K562 (cell line): ENCODE measurements at regions not wholly inside any gene's neighbourhood (a gene's known extent, or its start where the extent isn't known, plus 50 kb on each side); places are given as distances from the start of the nearest gene placed in this dataset.

Experiments
- ATAC-seq: fragments of 200-7000 bp; cut with Tn5 transposase; 3 replicates; pipeline ENCODE4 v1.9.1; 2020; ENCODE audit warnings: moderate library complexity
- BruUV-seq: library from RNA; stranded (reverse); fragments of 400-500 nt; replicated peaks from 2 replicates; lab custom pipeline; 2021; lab: Mats Ljungman, UMichigan
- CTCF ChIA-PET: fragments of 300-600 bp; formaldehyde crosslinking; extraction: SDS; loops from one replicate; lab custom pipeline; 2021; ENCODE audit warnings: low intra/inter-chr PET ratio; lab: Yijun Ruan, JAX
- POLR2A ChIA-PET: fragments of 300-600, 350-650 bp; sonication (Branson Sonifier 250); formaldehyde crosslinking; extraction: SDS; loops from one replicate; lab custom pipeline; 2021; ENCODE audit warnings: antibody characterized with exemption, inconsistent platforms; lab: Yijun Ruan, JAX
- DNase-seq, 4 experiments: peaks; one replicate each; pipeline versions ENCODE4 v3.0.0 to v3.0.0-alpha.2; 2011 to 2018; ENCODE audit warnings: low spot score in 3 of 4, mixed read lengths in 3 of 4; ENCODE audit errors: extremely low read depth in 1 of 4
- FAIRE-seq: peaks from 2 replicates; lab custom pipeline; 2011; peaks lifted over from hg19 to GRCh38; lab: Jason Lieb, UNC
- H2AFZ ChIP-seq: 2 replicates; pipeline ENCODE4 v1.6.0; 2011; ENCODE audit warnings: low read depth, low read length, control low read depth, inconsistent platforms
- H3K27ac ChIP-seq: fragments of 200-600 bp; 3 replicates; pipeline ENCODE4 v1.8.0; 2011; ENCODE audit warnings: low read depth, mild to moderate bottlenecking, control low read depth, inconsistent platforms, low read length, moderate library complexity, mixed read lengths; ENCODE audit errors: extremely low read depth
- H3K27me3 ChIP-seq, 2 experiments: fragments of 300-600 bp in 1 of 2; 2 replicates in 1 of 2; 3 replicates in 1 of 2; pipeline versions ENCODE4 v1.6.0 to v1.8.0; 2011; ENCODE audit warnings: inconsistent platforms in 2 of 2, low read length in 2 of 2, mild to moderate bottlenecking in 1 of 2, mixed read lengths in 1 of 2, moderate library complexity in 1 of 2; ENCODE audit not compliant: control insufficient read depth in 2 of 2, insufficient read depth in 2 of 2
- H3K36me3 ChIP-seq: fragments of 300-600 bp; 3 replicates; pipeline ENCODE4 v1.8.0; 2011; ENCODE audit warnings: mild to moderate bottlenecking, low read length, inconsistent platforms; ENCODE audit not compliant: control insufficient read depth, insufficient read depth
- H3K4me1 ChIP-seq, 2 experiments: fragments of 200-600 bp in 1 of 2; replicated peaks in 1 of 2; 2 replicates in 1 of 2; 3 replicates in 1 of 2; pipeline versions ENCODE4 v1.5.1 to v1.8.0; 2011; ENCODE audit warnings: inconsistent platforms in 2 of 2, low read length in 2 of 2, mild to moderate bottlenecking in 1 of 2, mixed read lengths in 1 of 2, moderate library complexity in 1 of 2; ENCODE audit not compliant: control insufficient read depth in 2 of 2, insufficient read depth in 2 of 2
- H3K4me2 ChIP-seq: 2 replicates; pipeline ENCODE4 v1.6.1; 2011; ENCODE audit warnings: low read length, control low read depth, inconsistent platforms, mixed read lengths; ENCODE audit not compliant: insufficient read depth
- H3K4me3 ChIP-seq: fragments of 200-600 bp; sonication (generic), shearing (Covaris generic); 2 replicates; pipeline ENCODE4 v1.5.1; 2016; ENCODE audit warnings: control low read depth, inconsistent platforms
- H3K79me2 ChIP-seq: fragments of 200-600 bp; 3 replicates; pipeline ENCODE4 v1.8.0; 2011; ENCODE audit warnings: low read length, inconsistent platforms; ENCODE audit not compliant: control insufficient read depth, insufficient read depth
- H3K9ac ChIP-seq, 2 experiments: 2 replicates each; pipeline versions ENCODE4 v1.6.0 to v1.6.1; 2011; ENCODE audit warnings: low read depth in 2 of 2, low read length in 2 of 2, control low read depth in 1 of 2, inconsistent platforms in 1 of 2, mild to moderate bottlenecking in 1 of 2, mixed read lengths in 1 of 2; ENCODE audit not compliant: insufficient read depth in 1 of 2
- H3K9me1 ChIP-seq: one replicate; pipeline ENCODE4 v1.6.0; 2011; ENCODE audit warnings: inconsistent platforms, mild to moderate bottlenecking, low read length, moderate library complexity; ENCODE audit not compliant: control insufficient read depth, insufficient read depth
- H3K9me3 ChIP-seq: replicated peaks from 2 replicates; pipeline ENCODE4 v1.5.1; 2011; ENCODE audit warnings: low read depth, low read length, inconsistent platforms; ENCODE audit not compliant: control insufficient read depth, insufficient read depth
- H4K20me1 ChIP-seq: replicated peaks from 2 replicates; pipeline ENCODE4 v1.6.1; 2011; ENCODE audit warnings: low read length, inconsistent platforms, mixed read lengths; ENCODE audit not compliant: control insufficient read depth, insufficient read depth
- CAMTA2 ChIP-seq: fragments of 250-450 bp; sonication (Bioruptor Pico); conservative IDR thresholded peaks from 2 replicates; pipeline ENCODE4 v1.5.1; 2022
- CBX5 ChIP-seq: IDR thresholded peaks from 2 replicates; pipeline ENCODE4 v1.6.1; 2014; ENCODE audit warnings: low read depth, borderline replicate concordance
- CREB3L1 ChIP-seq: fragments of 450-650 bp; IDR thresholded peaks from 2 replicates; pipeline ENCODE4 v1.6.1; 2014; ENCODE audit warnings: low read depth, mild to moderate bottlenecking, moderate library complexity, borderline replicate concordance
- HDAC6 ChIP-seq: IDR thresholded peaks from 2 replicates; pipeline ENCODE4 v1.6.1; 2012; ENCODE audit warnings: low read depth, mild to moderate bottlenecking, control low read depth, inconsistent platforms, low read length, moderate library complexity
- NFATC3 ChIP-seq: fragments of 450-650 bp; IDR thresholded peaks from 2 replicates; pipeline ENCODE4 v1.6.1; 2017; ENCODE audit warnings: mild to moderate bottlenecking
- PCBP1 ChIP-seq: fragments of 200-400 bp; formaldehyde crosslinking; IDR thresholded peaks from 2 replicates; pipeline ENCODE4 v1.6.1; 2018; ENCODE audit warnings: mild to moderate bottlenecking, low read depth, low read length; ENCODE audit not compliant: poor library complexity, severe bottlenecking
- PML ChIP-seq: IDR thresholded peaks from 2 replicates; pipeline ENCODE4 v1.6.1; 2012; ENCODE audit warnings: low read length, inconsistent platforms
- RBM25 ChIP-seq: fragments of 200-400 bp; formaldehyde crosslinking; IDR thresholded peaks from 2 replicates; pipeline ENCODE4 v1.6.1; 2018; ENCODE audit warnings: low read length, low read depth, moderate library complexity; ENCODE audit not compliant: severe bottlenecking
- RFX7 ChIP-seq: fragments of 250-450 bp; sonication (Bioruptor Pico); IDR thresholded peaks from 2 replicates; pipeline ENCODE4 v1.5.1; 2021; ENCODE audit warnings: mild to moderate bottlenecking
- RNF2 ChIP-seq: sonication (generic); IDR thresholded peaks from 2 replicates; pipeline ENCODE4 v1.6.1; 2016
- SRSF7 ChIP-seq: fragments of 200-400 bp; formaldehyde crosslinking; optimal IDR thresholded peaks from 2 replicates; pipeline ENCODE3; 2017; ENCODE audit warnings: mild to moderate bottlenecking, low read depth, low read length
- SRSF9 ChIP-seq: fragments of 200-400 bp; formaldehyde crosslinking; IDR thresholded peaks from 2 replicates; pipeline ENCODE4 v1.6.1; 2017; ENCODE audit warnings: low read depth, low read length, borderline replicate concordance
- THRAP3 ChIP-seq: fragments of 450-650 bp; IDR thresholded peaks from 2 replicates; pipeline ENCODE4 v1.6.1; 2016; ENCODE audit warnings: mild to moderate bottlenecking, inconsistent platforms, borderline replicate concordance
- ZC3H11A ChIP-seq: IDR thresholded peaks from 2 replicates; pipeline ENCODE4 v1.6.1; 2012; ENCODE audit warnings: low read depth, low read length, improper control_type of control experiment
- ZFX ChIP-seq: sonication (generic); formaldehyde crosslinking; IDR thresholded peaks from 2 replicates; pipeline ENCODE4 v1.8.0; 2022; ENCODE audit warnings: mild to moderate bottlenecking, missing genetic modification reagents, moderate library complexity
- ZNF395 ChIP-seq: fragments of 200-800 bp; sonication (Bioruptor generic); IDR thresholded peaks from 2 replicates; pipeline ENCODE4 v1.6.1; 2017; ENCODE audit warnings: missing genetic modification characterization, missing compliant biosample characterization
- ZNF696 ChIP-seq: fragments of 250-450 bp; sonication (Bioruptor Pico); conservative IDR thresholded peaks from 2 replicates; pipeline ENCODE4 v1.4.0; 2020; ENCODE audit warnings: mild to moderate bottlenecking, moderate library complexity
- WGBS: fragments of 100-300 bp; shearing (Covaris generic); methylation state at CpG from one replicate; pipeline ENCODE4 v1.1.6; 2016; ENCODE audit warnings: low coverage, mixed read lengths; ENCODE audit not compliant: insufficient coverage; ENCODE audit errors: missing lambda C conversion rate; 5-methylcytosine and 5-hydroxymethylcytosine counted together
- in situ Hi-C: fragments of 300-500 bp; cut with MboI; formaldehyde crosslinking; loops from 4 replicates; pipeline ENCODE4 v1.15.0; 2018; ENCODE audit warnings: inconsistent platforms, mixed read lengths
- intact Hi-C: fragments of 100-400 bp; cut with micrococcal nuclease; formaldehyde crosslinking; loops from 2 replicates; pipeline ENCODE4 v1.14.2; 2022
- TF ChIP-seq, protein P1 (sequence below): sonication (generic); formaldehyde crosslinking; IDR thresholded peaks from 2 replicates; pipeline ENCODE4 v1.8.0; 2022; ENCODE audit warnings: missing genetic modification reagents, mild to moderate bottlenecking, moderate library complexity, borderline replicate concordance
- TF ChIP-seq, protein P2 (sequence below): fragments of 250-450 bp; sonication (Bioruptor Pico); IDR thresholded peaks from 2 replicates; pipeline ENCODE4 v1.4.0; 2020; ENCODE audit warnings: borderline replicate concordance

GRCh38 chr4:122525865-122526264 is 69.3 kb upstream of the IL2 start:
- CTCF ChIA-PET: no interaction called here
- H3K4me2 ChIP-seq: no peak overlapping the region
- H3K4me1 ChIP-seq: no peaks in the 10 kb centered on the region
- H3K79me2 ChIP-seq: no peaks in the 10 kb centered on the region
- no peak overlapping the region for H3K9ac ChIP-seq
- no peaks in the 10 kb centered on the region for H3K36me3 ChIP-seq
- no peak overlapping the region for H2AFZ ChIP-seq
- TF ChIP-seq ZC3H11A (no peak), RNF2 (no peak), CREB3L1 (no peak), PML (no peak), SRSF9 (no peak), RBM25 (no peak), NFATC3 (no peak), HDAC6 (no peak), ZNF696 (no peak), PCBP1 (no peak), SRSF7 (no peak), THRAP3 (no peak), RFX7 (CRISPR knock-in tag) (no peak), CBX5 (no peak), ZFX (CRISPR knock-in tag) (no peak), CAMTA2 (no peak), ZNF395 (CRISPR knock-in tag) (no peak)
- TF ChIP-seq, protein P1, sequence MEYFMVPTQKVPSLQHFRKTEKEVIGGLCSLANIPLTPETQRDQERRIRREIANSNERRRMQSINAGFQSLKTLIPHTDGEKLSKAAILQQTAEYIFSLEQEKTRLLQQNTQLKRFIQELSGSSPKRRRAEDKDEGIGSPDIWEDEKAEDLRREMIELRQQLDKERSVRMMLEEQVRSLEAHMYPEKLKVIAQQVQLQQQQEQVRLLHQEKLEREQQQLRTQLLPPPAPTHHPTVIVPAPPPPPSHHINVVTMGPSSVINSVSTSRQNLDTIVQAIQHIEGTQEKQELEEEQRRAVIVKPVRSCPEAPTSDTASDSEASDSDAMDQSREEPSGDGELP (CRISPR knock-in tag): no peak
- TF ChIP-seq, protein P2, sequence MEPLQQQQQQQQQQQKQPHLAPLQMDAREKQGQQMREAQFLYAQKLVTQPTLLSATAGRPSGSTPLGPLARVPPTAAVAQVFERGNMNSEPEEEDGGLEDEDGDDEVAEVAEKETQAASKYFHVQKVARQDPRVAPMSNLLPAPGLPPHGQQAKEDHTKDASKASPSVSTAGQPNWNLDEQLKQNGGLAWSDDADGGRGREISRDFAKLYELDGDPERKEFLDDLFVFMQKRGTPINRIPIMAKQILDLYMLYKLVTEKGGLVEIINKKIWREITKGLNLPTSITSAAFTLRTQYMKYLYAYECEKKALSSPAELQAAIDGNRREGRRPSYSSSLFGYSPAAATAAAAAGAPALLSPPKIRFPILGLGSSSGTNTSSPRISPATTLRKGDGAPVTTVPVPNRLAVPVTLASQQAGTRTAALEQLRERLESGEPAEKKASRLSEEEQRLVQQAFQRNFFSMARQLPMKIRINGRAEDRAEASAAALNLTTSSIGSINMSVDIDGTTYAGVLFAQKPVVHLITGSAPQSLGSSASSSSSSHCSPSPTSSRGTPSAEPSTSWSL (CRISPR knock-in tag): no peak
- TF ChIP-seq, all 486 proteins: peak for 0
- intact Hi-C loops (no loop called here), in situ Hi-C loops (no loop called here)
- no peak for DNase-seq
- FAIRE-seq: no peak
- WGBS: 0% methylated on average over 1 of the region's 1 CpG
- Histone ChIP-seq H3K27ac (no peak overlapping the region), H3K9me3 (no peaks in the 10 kb centered on the region), H3K4me3 (no peak overlapping the region), H3K9me1 (no peaks in the 10 kb centered on the region), H4K20me1 (no peaks in the 10 kb centered on the region), H3K27me3 (no peaks in the 10 kb centered on the region)
- ATAC-seq: no peak
- BruUV-seq: no TSS peak
- POLR2A ChIA-PET: no interaction called here
